Activated naive CD8-positive, alpha-beta T cell treated with anti-CD3 and anti-CD28 coated beads, Interleukin-2, amount 10 ng/mL, durations not matched to agents 7 days and 5 days (primary cell): ENCODE measurements at regions not wholly inside any gene's neighbourhood (a gene's known extent, or its start where the extent isn't known, plus 50 kb on each side); places are given as distances from the start of the nearest gene placed in this dataset.

Experiments used
- ATAC-seq: fragments of 150-1000 bp; cut with Tn5 transposase; one replicate; pipeline ENCODE4 v1.10.0; 2021; ENCODE audit warnings: low read depth, moderate library complexity
- POLR2A ChIA-PET: fragments of 350-600 bp; sonication (Branson Sonifier 250); formaldehyde crosslinking; loops from one replicate; lab custom pipeline; 2021; ENCODE audit warnings: antibody characterized with exemption; lab: Charles Lee
- DNase-seq: peaks from one replicate; pipeline ENCODE4 v3.0.0; 2021
- H3K27ac Mint-ChIP-seq: one replicate; pipeline ENCODE4 v1.8.0; 2022; ENCODE audit warnings: mild to moderate bottlenecking, mixed read lengths
- H3K27me3 Mint-ChIP-seq: one replicate; pipeline ENCODE4 v1.8.0; 2022; ENCODE audit warnings: mild to moderate bottlenecking, moderate library complexity, mixed read lengths
- H3K36me3 Mint-ChIP-seq: one replicate; pipeline ENCODE4 v1.8.0; 2021; ENCODE audit warnings: mild to moderate bottlenecking, mixed read lengths
- H3K4me1 Mint-ChIP-seq: one replicate; pipeline ENCODE4 v1.8.0; 2021; ENCODE audit warnings: mixed read lengths
- H3K4me3 Mint-ChIP-seq: one replicate; pipeline ENCODE4 v1.8.0; 2022; ENCODE audit warnings: mild to moderate bottlenecking, moderate library complexity, mixed read lengths
- H3K9me3 Mint-ChIP-seq: one replicate; pipeline ENCODE4 v1.8.0; 2021; ENCODE audit warnings: mixed read lengths

- POLR2A ChIA-PET = interaction anchor here (0.6 to 8.7 kb wide), 23 partner anchors 9 to 271 kb away, joined by 3 to 62 read pairs (median 3); no protein-coding TSS in a partner anchor
- peak; percentile 17 for ATAC-seq
- Mint-ChIP-seq H3K4me3 (peak overlapping the region; percentile 99), H3K9me3 (no peaks in the 10 kb centered on the region), H3K4me1 (peaks cover 48% of the 10 kb centered on the region), H3K27ac (peak overlapping the region; percentile 100), H3K27me3 (no peaks in the 10 kb centered on the region), H3K36me3 (peaks cover 34% of the 10 kb centered on the region)
- no peak for DNase-seq
Observed at GRCh38 chr7:130960208-130960988, 226.4 kb upstream of the KLF14 start.

- peak; percentile 74 for DNase-seq
- H3K36me3 Mint-ChIP-seq = peaks cover 31% of the 10 kb centered on the region
- H3K4me3 Mint-ChIP-seq = peak overlapping the region; percentile 99
- no peaks in the 10 kb centered on the region for H3K27me3 Mint-ChIP-seq
- POLR2A ChIA-PET = interaction anchor here (0.6 to 8.7 kb wide), 20 partner anchors 8 to 270 kb away, joined by 3 to 62 read pairs (median 4); no protein-coding TSS in a partner anchor
- peaks cover 40% of the 10 kb centered on the region for H3K4me1 Mint-ChIP-seq
- H3K9me3 Mint-ChIP-seq = no peaks in the 10 kb centered on the region
- peak overlapping the region; percentile 100 for H3K27ac Mint-ChIP-seq
- ATAC-seq = peak; percentile 84
Observed at GRCh38 chr7:130961128-130961601, 227.2 kb upstream of the KLF14 start.

GRCh38 chr7:130962109-130962508 lies 228.1 kb upstream of the KLF14 start:
- ATAC-seq = no peak
- Mint-ChIP-seq H3K27me3 (no peaks in the 10 kb centered on the region), H3K9me3 (no peaks in the 10 kb centered on the region), H3K27ac (peak overlapping the region; percentile 100), H3K4me3 (peak overlapping the region; percentile 99), H3K36me3 (peaks cover 31% of the 10 kb centered on the region), H3K4me1 (peaks cover 39% of the 10 kb centered on the region)
- POLR2A ChIA-PET = interaction anchor here (1.1 to 8.7 kb wide), 6 partner anchors 8 to 62 kb away, joined by 3 to 62 read pairs (median 4); no protein-coding TSS in a partner anchor
- no peak for DNase-seq

GRCh38 chr7:130963339-130963738 lies 229.3 kb upstream of the KLF14 start:
- DNase-seq (no peak), ATAC-seq (no peak)
- POLR2A ChIA-PET = interaction anchor here (8.7 kb wide), 1 partner anchor 50 kb away, joined by 62 read pairs; no protein-coding TSS in a partner anchor
- H3K27ac Mint-ChIP-seq = no peak overlapping the region
- H3K36me3 Mint-ChIP-seq = peaks cover 25% of the 10 kb centered on the region
- no peak overlapping the region for H3K4me3 Mint-ChIP-seq
- H3K4me1 Mint-ChIP-seq = peaks cover 35% of the 10 kb centered on the region
- H3K9me3 Mint-ChIP-seq = no peaks in the 10 kb centered on the region
- no peaks in the 10 kb centered on the region for H3K27me3 Mint-ChIP-seq

GRCh38 chr7:130965515-130965914 lies 231.5 kb upstream of the KLF14 start:
- ATAC-seq = no peak
- Mint-ChIP-seq H3K4me1 (peaks cover 36% of the 10 kb centered on the region), H3K27me3 (no peaks in the 10 kb centered on the region), H3K36me3 (peaks cover 10% of the 10 kb centered on the region), H3K9me3 (no peaks in the 10 kb centered on the region), H3K27ac (no peak overlapping the region), H3K4me3 (no peak overlapping the region)
- POLR2A ChIA-PET = no interaction called here
- DNase-seq = no peak

- Mint-ChIP-seq H3K9me3 (no peaks in the 10 kb centered on the region), H3K4me1 (peaks cover 42% of the 10 kb centered on the region), H3K27ac (peak overlapping the region; percentile 23), H3K27me3 (no peaks in the 10 kb centered on the region), H3K4me3 (no peak overlapping the region), H3K36me3 (peaks cover 8% of the 10 kb centered on the region)
- ATAC-seq (no peak), DNase-seq (no peak)
- POLR2A ChIA-PET = no interaction called here
Observed at GRCh38 chr7:130966246-130967009, 232.4 kb upstream of the KLF14 start.

- H3K27me3 Mint-ChIP-seq = no peaks in the 10 kb centered on the region
- peaks cover 9% of the 10 kb centered on the region for H3K9me3 Mint-ChIP-seq
- peak overlapping the region; percentile 76 for H3K27ac Mint-ChIP-seq
- H3K4me1 Mint-ChIP-seq = peaks cover 45% of the 10 kb centered on the region
- DNase-seq (no peak), ATAC-seq (no peak)
- peaks cover 34% of the 10 kb centered on the region for H3K36me3 Mint-ChIP-seq
- POLR2A ChIA-PET = interaction anchor here (0.6 to 2.5 kb wide), 6 partner anchors 9 to 73 kb away, joined by 3 to 14 read pairs (median 4); no protein-coding TSS in a partner anchor
- H3K4me3 Mint-ChIP-seq = peak overlapping the region; percentile 46
Observed at GRCh38 chr7:130970196-130970595, 236.2 kb upstream of the KLF14 start.

- no peaks in the 10 kb centered on the region for H3K27me3 Mint-ChIP-seq
- H3K36me3 Mint-ChIP-seq = peaks cover 38% of the 10 kb centered on the region
- H3K9me3 Mint-ChIP-seq = peaks cover 9% of the 10 kb centered on the region
- POLR2A ChIA-PET = interaction anchor here (0.9 to 2.5 kb wide), 5 partner anchors 9 to 71 kb away, joined by 3 to 14 read pairs (median 6); no protein-coding TSS in a partner anchor
- peak overlapping the region; percentile 76 for H3K27ac Mint-ChIP-seq
- ATAC-seq (peak; percentile 46), DNase-seq (no peak)
- H3K4me1 Mint-ChIP-seq = peaks cover 48% of the 10 kb centered on the region
- peak overlapping the region; percentile 46 for H3K4me3 Mint-ChIP-seq
Observed at GRCh38 chr7:130970696-130971095, 236.7 kb upstream of the KLF14 start.

- peak overlapping the region; percentile 76 for H3K27ac Mint-ChIP-seq
- DNase-seq (no peak), ATAC-seq (peak; percentile 48)
- H3K36me3 Mint-ChIP-seq = peaks cover 39% of the 10 kb centered on the region
- H3K4me3 Mint-ChIP-seq = peak overlapping the region; percentile 46
- no peaks in the 10 kb centered on the region for H3K27me3 Mint-ChIP-seq
- POLR2A ChIA-PET = interaction anchor here (0.7 to 2.5 kb wide), 5 partner anchors 10 to 72 kb away, joined by 3 to 14 read pairs (median 6); no protein-coding TSS in a partner anchor
- peaks cover 49% of the 10 kb centered on the region for H3K4me1 Mint-ChIP-seq
- H3K9me3 Mint-ChIP-seq = peaks cover 9% of the 10 kb centered on the region
Observed at GRCh38 chr7:130971297-130971696, 237.3 kb upstream of the KLF14 start.

- H3K4me1 Mint-ChIP-seq = peaks cover 46% of the 10 kb centered on the region
- no peak overlapping the region for H3K4me3 Mint-ChIP-seq
- H3K9me3 Mint-ChIP-seq = peaks cover 12% of the 10 kb centered on the region
- peak overlapping the region; percentile 68 for H3K27ac Mint-ChIP-seq
- ATAC-seq = no peak
- peaks cover 39% of the 10 kb centered on the region for H3K36me3 Mint-ChIP-seq
- POLR2A ChIA-PET = interaction anchor here (0.7 to 2.5 kb wide), 2 partner anchors 10 to 30 kb away, joined by 3 to 9 read pairs; no protein-coding TSS in a partner anchor
- no peaks in the 10 kb centered on the region for H3K27me3 Mint-ChIP-seq
- DNase-seq = no peak
Observed at GRCh38 chr7:130972201-130972600, 238.2 kb upstream of the KLF14 start.

- POLR2A ChIA-PET = interaction anchor here (1.5 kb wide), 1 partner anchor 11 kb away, joined by 3 read pairs; no protein-coding TSS in a partner anchor
- Mint-ChIP-seq H3K36me3 (peaks cover 41% of the 10 kb centered on the region), H3K4me1 (peaks cover 37% of the 10 kb centered on the region), H3K4me3 (no peak overlapping the region), H3K27ac (peak overlapping the region; percentile 14), H3K27me3 (no peaks in the 10 kb centered on the region), H3K9me3 (peaks cover 12% of the 10 kb centered on the region)
- DNase-seq = no peak
- no peak for ATAC-seq
Observed at GRCh38 chr7:130973637-130974036, 239.6 kb upstream of the KLF14 start.

GRCh38 chr7:130974169-130974568 lies 240.2 kb upstream of the KLF14 start:
- POLR2A ChIA-PET = interaction anchor here (1.5 kb wide), 1 partner anchor 12 kb away, joined by 3 read pairs; no protein-coding TSS in a partner anchor
- H3K36me3 Mint-ChIP-seq = peaks cover 41% of the 10 kb centered on the region

More at GRCh38 chr7:130974169-130974568, 240.2 kb upstream of the KLF14 start:
- no peak for DNase-seq
- Mint-ChIP-seq H3K27me3 (no peaks in the 10 kb centered on the region), H3K4me3 (no peak overlapping the region), H3K9me3 (peaks cover 12% of the 10 kb centered on the region), H3K4me1 (peaks cover 35% of the 10 kb centered on the region), H3K27ac (peak overlapping the region; percentile 14)
- no peak for ATAC-seq
